Body of pancreas (tissue), 4 donors: ENCODE measurements at regions not wholly inside any gene's neighbourhood (a gene's known extent, or its start where the extent isn't known, plus 50 kb on each side); places are given as distances from the start of the nearest gene placed in this dataset.

Experiments used
- ATAC-seq: fragments of 150-250 bp; one replicate; pipeline ENCODE4 v1.9.1; 2016
- DNase-seq, 4 donors: peaks; one replicate each; pipeline ENCODE4 v3.0.0-alpha.2; 2019
- H3K27ac ChIP-seq, 4 donors: fragments of 200-600 bp; sonication (generic); 1 replicate in 3 of 4; 2 replicates in 1 of 4; pipeline versions ENCODE4 v1.5.1 to v1.6.1; 2016 to 2019; ENCODE audit warnings: mild to moderate bottlenecking in 1 of 4, mixed read lengths in 1 of 4, moderate library complexity in 1 of 4
- H3K27me3 ChIP-seq, 2 donors: fragments of 200-600 bp; sonication (generic); one replicate each; pipeline ENCODE4 v1.6.0; 2016; ENCODE audit warnings: mild to moderate bottlenecking in 1 of 2
- H3K36me3 ChIP-seq, 2 donors: fragments of 200-600 bp; sonication (generic); replicated peaks in 1 of 2; 2 replicates each; pipeline ENCODE4 v1.5.1; 2016; ENCODE audit warnings: low read depth in 2 of 2; ENCODE audit not compliant: insufficient read depth in 1 of 2
- H3K4me1 ChIP-seq: fragments of 200-600 bp; sonication (generic); one replicate; pipeline ENCODE4 v1.6.0; 2016
- H3K4me3 ChIP-seq, 2 donors: fragments of 200-600 bp; sonication (generic); 1 replicate in 1 of 2; 2 replicates in 1 of 2; pipeline ENCODE4 v1.5.1; 2016 to 2019
- H3K9me3 ChIP-seq, 3 donors: fragments of 200-600 bp; sonication (generic); 1 replicate in 2 of 3; 2 replicates in 1 of 3; pipeline ENCODE4 v1.5.1; 2016
- POLR2A ChIP-seq, 3 donors: fragments of 450-650 bp; IDR thresholded peaks; one replicate each; pipeline ENCODE4 v1.6.1; 2016; ENCODE audit warnings: antibody characterized with exemption in 3 of 3, mild to moderate bottlenecking in 2 of 3
- WGBS, 2 donors: methylation state at CpG; one replicate each; pipeline ENCODE4 v1.1.5; 2017; 5-methylcytosine and 5-hydroxymethylcytosine counted together
- intact Hi-C: fragments of 100-400 bp; cut with DNase I; formaldehyde crosslinking; loops from one replicate; pipeline ENCODE4 v1.15.1; 2023
- TF ChIP-seq, protein P1 (sequence below), 7 experiments: fragments of 450-650 bp in 4 of 7; fragments of 200-600 bp in 3 of 7; sonication (generic) in 3 of 7; IDR thresholded peaks; one replicate each; pipeline ENCODE4 v1.5.1; 2016 to 2019; ENCODE audit warnings: antibody characterized with exemption in 7 of 7

DNA sequence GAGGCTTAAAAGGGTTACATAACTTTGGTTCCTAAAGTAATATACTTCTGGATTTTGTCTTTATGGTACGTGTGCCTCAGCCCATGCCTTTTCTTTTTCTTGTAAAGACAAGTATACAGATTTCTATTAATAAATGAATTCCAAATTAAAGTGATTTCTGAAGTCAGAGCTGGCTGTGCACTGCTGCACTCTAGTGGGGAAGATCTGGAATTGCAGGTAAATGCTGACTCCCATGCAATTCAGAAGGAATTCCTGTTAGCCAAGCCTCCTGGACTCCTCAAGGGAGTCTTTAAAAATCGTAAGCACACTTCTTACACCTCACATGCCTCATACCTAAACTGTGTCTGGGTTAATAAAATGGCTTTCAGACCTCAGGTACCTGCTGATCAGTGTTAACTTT is 118.4 kb upstream of the SLC7A1 start:
- no peak for ATAC-seq
- intact Hi-C loops = no loop called here
- Histone ChIP-seq H3K36me3 (no peaks in the 10 kb centered on the region), H3K27me3 (no peaks in the 10 kb centered on the region), H3K4me1 (no peaks in the 10 kb centered on the region), H3K4me3 (no peak overlapping the region), H3K9me3 (peaks cover 0 to 3% (median 0%) of the 10 kb centered on the region in 3 donors), H3K27ac (no peak overlapping the region)
- DNase-seq = no peak
- TF ChIP-seq, protein P1, sequence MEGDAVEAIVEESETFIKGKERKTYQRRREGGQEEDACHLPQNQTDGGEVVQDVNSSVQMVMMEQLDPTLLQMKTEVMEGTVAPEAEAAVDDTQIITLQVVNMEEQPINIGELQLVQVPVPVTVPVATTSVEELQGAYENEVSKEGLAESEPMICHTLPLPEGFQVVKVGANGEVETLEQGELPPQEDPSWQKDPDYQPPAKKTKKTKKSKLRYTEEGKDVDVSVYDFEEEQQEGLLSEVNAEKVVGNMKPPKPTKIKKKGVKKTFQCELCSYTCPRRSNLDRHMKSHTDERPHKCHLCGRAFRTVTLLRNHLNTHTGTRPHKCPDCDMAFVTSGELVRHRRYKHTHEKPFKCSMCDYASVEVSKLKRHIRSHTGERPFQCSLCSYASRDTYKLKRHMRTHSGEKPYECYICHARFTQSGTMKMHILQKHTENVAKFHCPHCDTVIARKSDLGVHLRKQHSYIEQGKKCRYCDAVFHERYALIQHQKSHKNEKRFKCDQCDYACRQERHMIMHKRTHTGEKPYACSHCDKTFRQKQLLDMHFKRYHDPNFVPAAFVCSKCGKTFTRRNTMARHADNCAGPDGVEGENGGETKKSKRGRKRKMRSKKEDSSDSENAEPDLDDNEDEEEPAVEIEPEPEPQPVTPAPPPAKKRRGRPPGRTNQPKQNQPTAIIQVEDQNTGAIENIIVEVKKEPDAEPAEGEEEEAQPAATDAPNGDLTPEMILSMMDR (IDR thresholded peaks at IDR 0.05) = peak in 6 of 7 experiments; percentile 26 to 52 (median 48)
- TF ChIP-seq POLR2A (IDR thresholded peaks at IDR 0.05) = no peak
- WGBS, 2 donors = 51 to 72% methylated on average over 2 of the region's 2 CpGs

DNA sequence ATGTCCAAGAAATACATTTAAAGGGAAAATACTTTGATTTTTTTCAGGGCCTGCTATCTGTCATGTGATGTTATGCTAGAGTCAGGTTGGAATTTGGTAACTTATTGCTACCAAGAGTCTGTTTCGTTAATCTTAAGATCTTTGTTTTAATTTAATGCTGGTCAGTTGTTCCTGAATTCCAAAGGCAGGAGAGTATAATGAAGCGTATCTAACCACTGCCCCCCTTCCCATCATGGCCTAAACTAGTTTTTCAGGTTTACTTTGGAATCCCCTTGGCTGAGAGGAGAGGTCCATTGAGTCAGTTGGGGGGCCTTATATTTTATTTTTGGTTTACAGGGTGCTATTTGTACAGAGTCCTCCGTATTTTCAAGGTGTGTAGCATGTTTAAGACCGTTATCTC is 116.3 kb upstream of the SLC7A1 start:
- Histone ChIP-seq H3K36me3 (no peaks in the 10 kb centered on the region), H3K27ac (no peak overlapping the region), H3K27me3 (no peaks in the 10 kb centered on the region), H3K4me3 (no peak overlapping the region), H3K9me3 (peaks cover 0 to 3% (median 0%) of the 10 kb centered on the region in 3 donors), H3K4me1 (no peaks in the 10 kb centered on the region)
- TF ChIP-seq POLR2A (IDR thresholded peaks at IDR 0.05) = no peak
- TF ChIP-seq, protein P1 (IDR thresholded peaks at IDR 0.05) = no peak
- 56 to 58% methylated on average over 4 of the region's 4 CpGs for WGBS, 2 donors
- ATAC-seq (no peak), DNase-seq (no peak)
- intact Hi-C loops = no loop called here

- intact Hi-C loops = no loop called here
- H3K36me3 ChIP-seq = no peaks in the 10 kb centered on the region
- ATAC-seq (no peak), DNase-seq (no peak)
- no peaks in the 10 kb centered on the region for H3K27me3 ChIP-seq
- no peaks in the 10 kb centered on the region for H3K4me1 ChIP-seq
- no peak overlapping the region for H3K27ac ChIP-seq
- 76 to 78% methylated on average over 1 of the region's 1 CpG for WGBS, 2 donors
- TF ChIP-seq, protein P1 (IDR thresholded peaks at IDR 0.05) = no peak
- TF ChIP-seq POLR2A (IDR thresholded peaks at IDR 0.05) = no peak
- peaks cover 0 to 3% (median 0%) of the 10 kb centered on the region in 3 donors for H3K9me3 ChIP-seq
- no peak overlapping the region for H3K4me3 ChIP-seq
These were observed 115.0 kb upstream of the SLC7A1 start for GRCh38 chr13:29710511-29710910.

DNA sequence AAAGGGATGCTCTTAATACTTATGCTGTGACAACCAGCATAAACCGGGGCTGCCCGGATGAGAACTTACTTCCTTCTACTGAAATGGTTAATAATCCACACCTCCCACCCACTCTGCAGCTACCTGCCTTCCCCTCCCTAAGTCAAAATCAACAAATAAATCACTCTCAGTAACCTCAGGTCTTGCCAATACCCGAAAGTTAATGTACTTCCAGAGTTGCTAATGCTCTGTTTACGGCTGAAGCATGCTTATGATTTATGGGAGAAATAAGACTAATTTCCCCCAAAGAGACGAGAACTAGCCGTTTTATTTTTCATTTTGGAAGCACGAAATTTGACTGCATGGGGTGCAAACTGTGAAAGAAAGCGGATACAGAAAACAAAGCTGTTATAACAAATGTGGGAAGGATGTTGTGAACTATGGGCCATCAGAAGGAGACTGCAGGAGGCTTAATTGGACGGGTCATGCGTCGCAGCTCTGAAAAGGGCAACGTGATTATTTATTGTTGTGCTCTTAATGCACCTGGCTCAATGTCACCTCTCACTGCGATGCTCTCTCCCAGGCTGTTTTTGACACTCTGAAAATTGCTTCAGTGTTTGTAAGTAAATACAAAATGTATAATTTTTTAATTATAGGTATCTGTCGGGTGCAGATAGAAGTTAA is 114.0 kb upstream of the SLC7A1 start:
- Histone ChIP-seq H3K4me1 (no peaks in the 10 kb centered on the region), H3K9me3 (peaks cover 0 to 3% (median 0%) of the 10 kb centered on the region in 3 donors), H3K36me3 (no peaks in the 10 kb centered on the region), H3K27ac (no peak overlapping the region), H3K27me3 (no peaks in the 10 kb centered on the region), H3K4me3 (no peak overlapping the region)
- TF ChIP-seq, protein P1 (IDR thresholded peaks at IDR 0.05) = no peak
- no peak for TF ChIP-seq POLR2A (IDR thresholded peaks at IDR 0.05)
- no peak for DNase-seq
- intact Hi-C loops = no loop called here
- 32 to 42% methylated on average over 14 of the region's 14 CpGs for WGBS, 2 donors
- no peak for ATAC-seq
